SKM-1 (cell line): ENCODE measurements at regions not wholly inside any gene's neighbourhood (a gene's known extent, or its start where the extent isn't known, plus 50 kb on each side); places are given as distances from the start of the nearest gene placed in this dataset.
A peak's percentile ranks its signal among the peaks of the same experiment; 100 is the strongest.
"Not testable (repeated sequence)": the region's sequence is repeated elsewhere in the genome, so short reads cannot be mapped to it uniquely, and the experiment has no call there.

ENCODE experiments used
- DNase-seq: peaks from one replicate; lab custom pipeline; 2025; ENCODE audit not compliant: unreplicated experiment; lab: John Stamatoyannopoulos, UW

DNA sequence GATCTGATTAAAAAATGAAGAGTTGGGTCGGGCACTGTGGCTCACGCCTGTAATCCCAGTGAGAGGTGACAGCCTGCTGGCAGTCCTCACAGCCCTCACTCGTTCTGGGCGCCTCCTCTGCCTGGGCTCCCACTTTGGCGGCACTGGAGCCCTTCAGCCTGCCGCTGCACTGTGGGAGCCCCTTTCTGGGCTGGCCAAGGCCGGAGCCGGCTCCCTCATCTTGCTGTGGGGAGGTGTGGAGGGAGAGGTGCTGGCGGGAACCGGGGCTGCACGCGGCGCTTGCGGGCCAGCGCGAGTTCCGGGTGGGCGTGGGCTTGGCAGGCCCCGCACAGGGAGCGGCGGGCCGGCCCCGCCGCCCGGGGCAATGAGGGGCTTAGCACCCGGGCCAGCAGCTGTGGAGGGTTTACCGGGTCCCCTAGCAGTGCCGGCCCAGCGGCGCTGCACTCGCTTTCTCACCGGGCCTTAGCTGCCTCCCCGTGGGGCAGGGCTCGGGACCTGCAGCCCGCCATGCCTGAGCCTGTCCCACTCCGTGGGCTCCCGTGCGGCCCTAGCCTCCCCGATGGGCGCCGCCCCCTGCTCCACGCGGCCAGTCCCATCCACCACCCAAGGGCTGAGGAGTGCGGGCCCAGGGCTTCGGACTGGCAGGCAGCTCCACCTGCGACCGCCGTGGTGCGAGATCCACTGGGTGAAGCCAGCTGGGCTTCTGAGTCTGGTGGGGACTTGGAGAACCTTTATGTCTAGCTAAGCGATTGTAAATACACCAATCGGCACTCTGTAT is 534.1 kb upstream of the ARRDC3 start:
- not testable (repeated sequence) for DNase-seq

DNA sequence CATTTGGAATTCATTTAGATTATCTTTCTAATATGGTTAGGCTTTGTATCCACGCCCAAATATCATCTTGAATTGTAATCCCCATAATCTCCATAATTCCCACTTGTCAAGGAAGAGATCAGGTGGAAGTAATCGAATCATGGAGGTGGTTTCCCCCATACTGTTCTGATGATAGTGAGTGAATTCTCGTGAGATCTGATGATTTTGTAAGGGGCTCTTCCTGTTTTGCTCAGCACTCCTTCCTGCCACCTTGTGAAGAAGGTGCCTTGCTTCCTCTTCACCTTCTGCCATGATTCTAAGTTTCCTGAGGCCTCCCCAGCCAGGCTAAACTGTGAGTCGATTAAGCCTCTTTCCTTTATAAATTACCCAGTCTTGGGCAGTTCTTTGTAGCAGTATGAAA is 527.5 kb upstream of the ARRDC3 start:
- no peak for DNase-seq

DNA sequence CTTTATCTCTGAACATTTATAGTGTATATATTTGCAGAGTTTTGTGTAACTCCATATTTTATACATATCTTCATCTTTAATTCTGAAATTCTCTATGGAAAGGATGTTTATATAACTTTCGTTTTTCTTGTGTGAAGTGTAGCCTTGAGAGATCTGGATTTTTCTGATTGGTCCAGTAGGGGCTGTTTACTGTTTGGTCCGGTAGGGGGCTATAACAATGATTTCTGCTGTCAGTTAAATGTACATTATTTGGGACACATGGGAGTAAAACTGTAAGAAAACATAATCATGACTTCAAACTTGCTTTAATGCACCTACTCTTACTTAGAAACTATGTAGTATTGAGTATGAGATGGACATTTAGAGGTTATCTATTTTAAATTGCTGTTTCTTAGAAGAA is 527.1 kb upstream of the ARRDC3 start:
- no peak for DNase-seq

DNA sequence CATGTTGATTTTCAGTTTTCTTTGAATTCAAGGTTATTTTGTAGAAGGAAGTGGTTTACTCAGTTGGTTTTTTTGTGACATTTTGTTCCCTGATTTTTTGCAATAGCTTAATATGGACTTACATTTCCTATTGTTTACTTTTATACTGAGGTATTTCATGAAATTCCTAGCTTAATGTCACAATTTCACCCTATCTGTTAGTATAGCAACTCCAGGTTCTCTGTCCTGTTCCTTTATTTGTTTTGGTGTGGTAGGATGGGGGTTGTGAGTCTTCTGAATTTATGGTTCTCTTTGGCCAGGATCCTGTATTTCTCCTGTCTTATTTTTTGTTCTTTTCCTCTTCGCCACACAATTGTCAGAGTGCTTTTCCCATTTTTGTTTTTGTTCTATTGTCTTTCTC is 523.4 kb upstream of the ARRDC3 start:
- no peak for DNase-seq

DNA sequence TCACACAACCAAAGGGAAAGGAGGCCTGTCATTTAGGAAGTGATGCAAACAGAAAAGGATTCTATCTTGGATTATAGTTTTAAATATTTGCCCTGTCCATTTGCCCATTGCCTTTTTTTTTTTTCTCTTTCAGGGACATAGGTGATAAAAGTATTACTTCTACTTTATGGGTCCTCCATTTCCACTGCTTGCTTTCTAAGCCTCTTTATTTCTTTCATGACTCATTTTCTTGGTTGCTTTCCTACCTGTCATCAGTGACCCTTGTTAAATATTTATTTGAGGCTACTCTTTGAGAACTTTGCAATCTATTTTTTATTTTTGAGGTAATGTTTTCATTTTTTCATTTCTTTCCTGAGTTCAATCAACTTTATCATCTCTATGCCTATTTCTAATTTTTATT is 522.9 kb upstream of the ARRDC3 start:
- no peak for DNase-seq

DNA sequence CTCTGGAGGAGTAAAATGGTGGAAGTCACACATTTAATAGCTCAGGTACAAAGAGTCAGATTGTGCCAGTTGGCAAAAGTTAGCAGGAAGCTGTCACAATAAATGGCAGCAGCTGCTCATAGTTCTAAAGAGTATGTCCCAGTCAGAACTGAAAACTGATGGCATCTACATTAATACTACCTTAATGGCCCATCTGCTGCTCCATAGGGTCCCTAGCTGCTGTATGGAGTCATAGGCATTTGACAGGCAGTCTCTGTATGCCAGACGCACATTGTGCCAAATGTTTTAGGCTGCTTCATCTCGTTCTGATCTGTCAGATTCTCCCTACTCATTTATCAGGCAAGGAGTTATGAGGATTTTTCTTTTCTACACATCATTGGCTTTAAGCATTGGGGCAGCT is 515.8 kb upstream of the ARRDC3 start:
- DNase-seq = no peak

DNA sequence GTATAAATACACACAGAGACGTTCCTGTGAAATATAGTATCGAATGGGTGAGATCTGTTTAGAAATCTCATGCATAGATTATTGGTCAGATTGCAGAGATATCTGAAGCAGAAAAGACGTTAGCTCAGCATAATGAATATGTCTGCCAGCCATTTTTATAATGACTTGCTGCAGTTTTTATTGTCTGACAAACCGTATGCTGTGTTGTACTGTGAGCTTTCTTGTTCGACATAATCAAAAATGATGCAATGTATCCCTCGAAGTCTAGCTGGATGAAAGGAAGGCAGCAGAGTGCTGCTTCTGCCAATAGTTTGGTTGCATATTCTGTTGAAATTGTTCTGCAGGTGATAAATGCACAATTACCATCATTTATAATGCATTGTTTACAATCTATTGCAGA is 514.9 kb upstream of the ARRDC3 start:
- no peak for DNase-seq

DNA sequence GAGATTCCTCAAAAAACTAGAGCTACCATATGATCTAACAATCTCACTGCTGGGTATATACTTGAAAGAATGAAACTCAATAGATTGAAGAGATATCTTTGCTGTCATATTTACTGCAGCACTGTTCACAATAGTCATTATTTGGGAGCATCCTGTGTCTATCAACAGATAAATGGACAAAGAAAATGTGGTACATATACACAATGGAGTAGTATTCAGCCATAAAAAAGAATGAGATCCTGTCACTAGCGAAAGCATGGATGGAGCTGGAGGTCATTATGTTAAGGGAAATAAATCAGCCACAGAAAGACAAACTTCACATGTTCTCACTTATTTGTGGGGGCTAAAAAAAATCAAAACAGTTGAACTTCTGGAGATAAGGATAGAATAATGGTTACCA is 505.7 kb upstream of the ARRDC3 start:
- DNase-seq = no peak

DNA sequence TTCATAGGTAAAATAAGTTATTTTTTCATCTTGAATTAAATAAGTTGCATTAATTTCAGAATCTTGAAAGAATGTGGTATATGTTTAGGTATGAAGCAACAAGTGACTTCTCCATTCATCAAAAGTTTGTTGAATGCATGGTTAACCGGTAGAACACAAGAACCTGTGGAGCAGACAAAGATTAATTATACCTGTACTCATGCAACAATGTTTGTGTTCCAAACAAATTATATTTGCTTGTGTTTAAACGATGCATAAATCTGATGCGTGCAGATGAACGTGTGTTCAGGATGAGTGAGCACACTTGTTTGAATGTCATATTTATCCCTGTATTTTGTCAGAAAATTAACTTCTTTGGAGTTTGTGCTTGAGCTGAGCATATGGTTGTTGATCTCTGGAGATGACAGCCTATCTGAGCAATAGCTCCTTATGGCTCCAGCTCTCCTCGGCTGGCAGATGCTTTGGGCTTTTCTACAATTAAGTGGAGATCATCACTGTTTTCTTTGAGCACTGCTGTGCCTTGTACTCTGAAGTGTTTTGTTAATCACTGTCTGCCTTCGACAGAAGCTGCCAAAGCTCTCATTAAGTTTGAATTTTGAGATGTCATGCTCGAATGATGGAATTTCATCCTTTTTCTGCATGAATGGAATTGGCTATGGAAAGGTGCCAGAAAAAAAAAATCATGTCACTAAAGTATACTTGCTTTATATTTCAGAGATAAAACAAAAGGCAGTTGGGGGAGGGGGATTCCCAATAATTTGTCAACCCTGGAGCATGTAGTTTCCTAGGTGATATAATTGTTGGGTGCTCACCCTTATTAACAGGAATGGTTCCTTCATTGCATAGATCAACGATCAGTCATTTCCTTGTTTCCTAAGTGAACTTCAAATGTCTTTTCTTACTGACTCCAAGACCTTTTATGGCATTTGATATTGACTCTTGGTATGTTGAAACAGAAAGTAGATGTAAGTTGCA is 502.5 kb upstream of the ARRDC3 start:
- no peak for DNase-seq

DNA sequence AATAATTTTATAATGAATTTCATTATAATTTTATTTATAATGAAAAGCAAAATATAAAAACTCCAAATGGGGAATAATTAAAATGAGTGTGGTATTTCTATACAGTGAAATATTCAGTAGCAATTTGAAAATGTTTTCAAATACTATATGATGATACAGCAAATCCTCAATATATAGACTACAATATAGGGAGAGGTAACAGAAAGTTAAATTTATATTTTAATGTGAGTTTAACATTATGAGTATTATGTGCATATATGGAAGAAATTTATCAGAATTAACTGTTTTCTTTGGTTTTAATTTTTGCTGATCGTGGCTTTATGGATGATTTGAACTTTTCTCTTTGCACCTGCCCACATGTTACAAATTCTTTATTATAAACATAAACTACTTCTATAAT is 500.9 kb upstream of the ARRDC3 start:
- no peak for DNase-seq

GRCh38 chr5:91875196-91875779 is 492.2 kb upstream of the ARRDC3 start:
- no peak for DNase-seq

DNA sequence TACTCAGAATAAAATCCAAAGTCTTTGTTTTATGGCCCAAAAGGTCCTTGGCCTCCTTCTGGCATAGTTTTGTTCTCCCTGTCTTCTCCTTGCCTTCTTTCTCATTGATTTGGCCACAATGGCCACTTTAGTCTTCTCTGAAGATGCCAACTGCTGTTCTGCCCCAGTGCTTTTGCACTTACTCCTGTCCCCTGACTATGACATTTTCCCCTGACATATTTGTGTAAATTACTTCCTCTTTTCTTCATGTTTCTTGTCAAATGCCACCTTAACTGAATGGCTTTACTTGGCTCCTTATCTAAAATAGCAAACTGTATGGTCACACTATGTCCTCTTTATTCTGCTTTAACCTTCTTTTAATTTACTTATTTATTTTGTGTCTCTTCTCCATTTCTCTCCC is 484.7 kb upstream of the ARRDC3 start:
- no peak for DNase-seq

- DNase-seq = no peak
Observed at GRCh38 chr5:91865915-91866314, 482.8 kb upstream of the ARRDC3 start.

DNA sequence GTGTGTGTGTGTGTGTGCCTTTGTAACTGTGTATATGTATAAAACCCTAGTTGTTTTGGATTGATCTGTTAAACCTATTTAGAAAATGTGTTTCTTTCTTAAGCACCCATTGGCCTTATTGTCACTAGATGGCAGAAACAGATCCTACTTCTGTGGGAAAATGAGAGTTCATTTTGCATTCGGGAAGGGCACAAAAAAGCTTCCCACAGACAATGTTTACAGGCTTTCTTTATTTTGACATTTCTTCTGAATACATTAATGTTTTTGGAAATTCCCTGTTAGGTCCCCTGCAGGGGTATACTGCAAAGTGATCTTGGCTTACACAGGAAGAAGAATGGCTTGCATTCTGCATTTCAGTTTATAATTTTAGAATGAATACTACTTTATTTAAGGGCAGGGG is 481.8 kb upstream of the ARRDC3 start:
- no peak for DNase-seq

- no peak for DNase-seq
Observed at GRCh38 chr5:91851670-91852069, 468.6 kb upstream of the ARRDC3 start.

- no peak for DNase-seq
Observed at GRCh38 chr5:91850031-91850430, 466.9 kb upstream of the ARRDC3 start.

GRCh38 chr5:91849069-91849468 is 466.0 kb upstream of the ARRDC3 start:
- no peak for DNase-seq

GRCh38 chr5:91848453-91848852 is 465.3 kb upstream of the ARRDC3 start:
- peak; percentile 36 for DNase-seq

- DNase-seq = no peak
Observed at GRCh38 chr5:91841423-91841822, 458.3 kb upstream of the ARRDC3 start.

- DNase-seq = no peak
Observed at GRCh38 chr5:91840412-91840811, 457.3 kb upstream of the ARRDC3 start.

GRCh38 chr5:91839721-91840120 is 456.6 kb upstream of the ARRDC3 start:
- DNase-seq = no peak

DNA sequence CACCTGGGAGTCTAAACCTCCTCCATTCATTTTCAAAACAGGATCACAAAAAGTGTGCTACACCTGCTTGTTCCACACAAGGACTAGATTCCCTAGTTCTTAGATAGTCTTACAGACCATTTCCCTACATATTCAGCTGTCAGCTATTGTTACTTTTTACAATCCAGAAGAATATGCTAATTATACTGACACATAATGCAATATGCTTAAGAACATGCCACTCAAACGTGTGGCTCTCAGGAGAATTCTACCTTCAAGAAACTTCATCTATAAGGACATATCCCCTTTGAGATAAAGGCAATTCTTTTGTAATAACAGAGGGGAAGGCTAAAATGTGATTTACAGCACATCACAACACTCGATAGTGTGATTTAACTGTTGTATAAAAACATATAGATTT is 456.1 kb upstream of the ARRDC3 start:
- no peak for DNase-seq
